GM12878 (cell line): ENCODE measurements at regions not wholly inside any gene's neighbourhood (a gene's known extent, or its start where the extent isn't known, plus 50 kb on each side); places are given as distances from the start of the nearest gene placed in this dataset.

Experiments used
- ATAC-seq: fragments of 200-7000 bp; cut with Tn5 transposase; 3 replicates; pipeline ENCODE4 v1.9.1; 2020; ENCODE audit warnings: mild to moderate bottlenecking, moderate library complexity
- BruUV-seq: library from RNA; stranded (reverse); fragments of 400-500 nt; replicated peaks from 2 replicates; lab custom pipeline; 2021; lab: Mats Ljungman, UMichigan
- CTCF ChIA-PET: fragments of 300-600 bp; sonication (Branson Sonifier 250); formaldehyde crosslinking; extraction: SDS; loops from one replicate; lab custom pipeline; 2021; ENCODE audit warnings: inconsistent platforms; lab: Yijun Ruan, JAX
- POLR2A ChIA-PET: fragments of 350-600 bp; formaldehyde crosslinking; extraction: SDS; loops from one replicate; lab custom pipeline; 2021; ENCODE audit warnings: inconsistent platforms; lab: Charles Lee
- RAD21 ChIA-PET: fragments of 300-600 bp; sonication (Branson Sonifier 250); formaldehyde crosslinking; loops from one replicate; lab custom pipeline; 2023; ENCODE audit warnings: antibody characterized with exemption; ENCODE audit not compliant: unreplicated experiment; lab: Charles Lee
- SMC1A ChIA-PET: fragments of 300-600 bp; sonication (Branson Sonifier 250); formaldehyde crosslinking; loops from one replicate; lab custom pipeline; 2023; ENCODE audit not compliant: unreplicated experiment, uncharacterized antibody; lab: Charles Lee
- DNase-seq: peaks from one replicate; pipeline ENCODE4 v3.0.0-alpha.2; 2011; ENCODE audit warnings: low read depth, low spot score
- FAIRE-seq: peaks from 3 replicates; lab custom pipeline; 2011; peaks lifted over from hg19 to GRCh38; lab: Jason Lieb, UNC
- H2AFZ ChIP-seq: 2 replicates; pipeline ENCODE4 v1.6.0; 2011; ENCODE audit warnings: low read depth, low read length, control low read depth; ENCODE audit not compliant: control insufficient read depth
- H3K27ac ChIP-seq: 2 replicates; pipeline ENCODE4 v1.5.1; 2011; ENCODE audit warnings: control low read depth; ENCODE audit not compliant: control insufficient read depth, insufficient read depth
- H3K27me3 ChIP-seq, 2 experiments: replicated peaks in 1 of 2; 2 replicates each; pipeline versions ENCODE4 v1.6.0 to v1.6.1; 2011; ENCODE audit warnings: low read length in 1 of 2; ENCODE audit not compliant: control insufficient read depth in 2 of 2, insufficient read depth in 2 of 2
- H3K36me3 ChIP-seq, 2 experiments: 2 replicates each; pipeline ENCODE4 v1.5.1; 2011; ENCODE audit warnings: low read length in 1 of 2; ENCODE audit not compliant: control insufficient read depth in 2 of 2, insufficient read depth in 2 of 2
- H3K4me1 ChIP-seq: 2 replicates; pipeline ENCODE4 v1.6.1; 2011; ENCODE audit warnings: mild to moderate bottlenecking, low read length, moderate library complexity, mixed read lengths; ENCODE audit not compliant: control insufficient read depth, insufficient read depth
- H3K4me2 ChIP-seq: 2 replicates; pipeline ENCODE4 v1.6.0; 2011; ENCODE audit warnings: control low read depth; ENCODE audit not compliant: control insufficient read depth, insufficient read depth
- H3K4me3 ChIP-seq: fragments of 200-600 bp; sonication (generic); 2 replicates; pipeline ENCODE4 v1.5.1; 2016
- H3K79me2 ChIP-seq: 2 replicates; pipeline ENCODE4 v1.6.0; 2011; ENCODE audit warnings: low read length; ENCODE audit not compliant: control insufficient read depth, insufficient read depth
- H3K9ac ChIP-seq: 2 replicates; pipeline ENCODE4 v1.8.0; 2011; ENCODE audit warnings: low read length, control low read depth, mixed read lengths; ENCODE audit not compliant: control insufficient read depth, insufficient read depth
- H3K9me3 ChIP-seq: replicated peaks from 3 replicates; pipeline ENCODE4 v1.5.1; 2011; ENCODE audit warnings: mild to moderate bottlenecking, low read length; ENCODE audit not compliant: control insufficient read depth, insufficient read depth
- H4K20me1 ChIP-seq: 2 replicates; pipeline ENCODE4 v1.6.0; 2011; ENCODE audit not compliant: control insufficient read depth, insufficient read depth
- CHD2 ChIP-seq: IDR thresholded peaks from 2 replicates; pipeline ENCODE4 v1.6.1; 2011; ENCODE audit warnings: low read depth, low read length, improper control_type of control experiment, borderline replicate concordance
- HDAC2 ChIP-seq: fragments of 200-600 bp; sonication (generic); IDR thresholded peaks from 2 replicates; pipeline ENCODE4 v1.6.1; 2017
- IKZF2 ChIP-seq, 2 experiments: fragments of 450-650 bp; IDR thresholded peaks; 2 replicates each; pipeline ENCODE4 v1.6.1; 2017; ENCODE audit warnings: mild to moderate bottlenecking in 2 of 2, moderate library complexity in 2 of 2
- JUND ChIP-seq: IDR thresholded peaks from 2 replicates; pipeline ENCODE4 v1.6.1; 2012; ENCODE audit warnings: low read depth, mild to moderate bottlenecking, low read length, improper control_type of control experiment, moderate library complexity
- MYB ChIP-seq: fragments of 150-350 bp; IDR thresholded peaks from 2 replicates; pipeline ENCODE4 v1.6.1; 2014; ENCODE audit warnings: mild to moderate bottlenecking, low read depth, low read length, borderline replicate concordance
- PAX5 ChIP-seq: IDR thresholded peaks from 2 replicates; pipeline ENCODE4 v1.6.1; 2011; ENCODE audit warnings: low read depth, low read length, borderline replicate concordance
- PAX8 ChIP-seq: fragments of 450-650 bp; IDR thresholded peaks from 2 replicates; pipeline ENCODE4 v1.6.1; 2017; ENCODE audit warnings: mild to moderate bottlenecking, moderate library complexity
- RCOR1 ChIP-seq: conservative IDR thresholded peaks from 2 replicates; pipeline ENCODE4 v1.6.1; 2012; ENCODE audit warnings: low read depth, low read length, improper control_type of control experiment
- ZNF622 ChIP-seq: fragments of 450-650 bp; IDR thresholded peaks from 2 replicates; pipeline ENCODE4 v1.6.1; 2017; ENCODE audit warnings: mild to moderate bottlenecking, inconsistent platforms
- ZZZ3 ChIP-seq: IDR thresholded peaks from 2 replicates; pipeline ENCODE4 v1.6.1; 2011; ENCODE audit warnings: low read depth; ENCODE audit not compliant: control insufficient read depth, insufficient read length
- WGBS: methylation state at CpG from one replicate; pipeline ENCODE4 v1.1.6; 2016; ENCODE audit warnings: low lambda C conversion rate; ENCODE audit not compliant: insufficient replicate concordance, insufficient coverage; ENCODE audit errors: missing lambda C conversion rate; 5-methylcytosine and 5-hydroxymethylcytosine counted together
- in situ Hi-C: fragments of 300-500 bp; cut with MboI; formaldehyde crosslinking; loops from 9 replicates; pipeline ENCODE4 v1.14.3; 2018; ENCODE audit warnings: mixed read lengths
- intact Hi-C: fragments of 100-400 bp; cut with micrococcal nuclease; formaldehyde crosslinking; loops from one replicate; pipeline ENCODE4 v1.14.2; 2022; ENCODE audit not compliant: unreplicated experiment
- TF ChIP-seq, protein P1 (sequence below): fragments of 450-650 bp; IDR thresholded peaks from 2 replicates; pipeline ENCODE4 v1.6.1; 2017; ENCODE audit warnings: mild to moderate bottlenecking, moderate library complexity
- TF ChIP-seq, protein P2 (sequence below): fragments of 450-650 bp; IDR thresholded peaks from 2 replicates; pipeline ENCODE4 v1.6.1; 2016; ENCODE audit warnings: mild to moderate bottlenecking, moderate library complexity, borderline replicate concordance

GRCh38 chr2:150781142-150781541 lies 293.7 kb upstream of the RND3 start:
- ChIA-PET SMC1A (no interaction called here), POLR2A (no interaction called here), CTCF (no interaction called here), RAD21 (no interaction called here)
- Histone ChIP-seq H3K9me3 (no peaks in the 10 kb centered on the region), H3K4me2 (no peak overlapping the region), H3K79me2 (no peaks in the 10 kb centered on the region), H3K4me1 (no peaks in the 10 kb centered on the region), H3K36me3 (no peaks in the 10 kb centered on the region), H2AFZ (no peak overlapping the region), H4K20me1 (no peaks in the 10 kb centered on the region), H3K27ac (no peak overlapping the region), H3K27me3 (no peaks in the 10 kb centered on the region), H3K4me3 (no peak overlapping the region), H3K9ac (no peak overlapping the region)
- 38% methylated on average over 7 of the region's 7 CpGs for WGBS
- intact Hi-C loops = no loop called here
- TF ChIP-seq ZNF622 = no peak
- TF ChIP-seq ZZZ3 = no peak
- no peak for TF ChIP-seq PAX8
- TF ChIP-seq JUND = no peak
- no peak for TF ChIP-seq CHD2
- TF ChIP-seq RCOR1 = no peak
- no peak for TF ChIP-seq HDAC2
- DNase-seq = no peak
- no TSS peak for BruUV-seq
- FAIRE-seq = no peak
- in situ Hi-C loops = no loop called here
- no peak for ATAC-seq

- CTCF ChIA-PET = no interaction called here
- no peak for FAIRE-seq
- no peak overlapping the region for H3K4me2 ChIP-seq
- TF ChIP-seq MYB = no peak
- TF ChIP-seq IKZF2 (IDR thresholded peaks at IDR 0.05) = no peak
- no peak for TF ChIP-seq PAX5
- TF ChIP-seq, protein P1, sequence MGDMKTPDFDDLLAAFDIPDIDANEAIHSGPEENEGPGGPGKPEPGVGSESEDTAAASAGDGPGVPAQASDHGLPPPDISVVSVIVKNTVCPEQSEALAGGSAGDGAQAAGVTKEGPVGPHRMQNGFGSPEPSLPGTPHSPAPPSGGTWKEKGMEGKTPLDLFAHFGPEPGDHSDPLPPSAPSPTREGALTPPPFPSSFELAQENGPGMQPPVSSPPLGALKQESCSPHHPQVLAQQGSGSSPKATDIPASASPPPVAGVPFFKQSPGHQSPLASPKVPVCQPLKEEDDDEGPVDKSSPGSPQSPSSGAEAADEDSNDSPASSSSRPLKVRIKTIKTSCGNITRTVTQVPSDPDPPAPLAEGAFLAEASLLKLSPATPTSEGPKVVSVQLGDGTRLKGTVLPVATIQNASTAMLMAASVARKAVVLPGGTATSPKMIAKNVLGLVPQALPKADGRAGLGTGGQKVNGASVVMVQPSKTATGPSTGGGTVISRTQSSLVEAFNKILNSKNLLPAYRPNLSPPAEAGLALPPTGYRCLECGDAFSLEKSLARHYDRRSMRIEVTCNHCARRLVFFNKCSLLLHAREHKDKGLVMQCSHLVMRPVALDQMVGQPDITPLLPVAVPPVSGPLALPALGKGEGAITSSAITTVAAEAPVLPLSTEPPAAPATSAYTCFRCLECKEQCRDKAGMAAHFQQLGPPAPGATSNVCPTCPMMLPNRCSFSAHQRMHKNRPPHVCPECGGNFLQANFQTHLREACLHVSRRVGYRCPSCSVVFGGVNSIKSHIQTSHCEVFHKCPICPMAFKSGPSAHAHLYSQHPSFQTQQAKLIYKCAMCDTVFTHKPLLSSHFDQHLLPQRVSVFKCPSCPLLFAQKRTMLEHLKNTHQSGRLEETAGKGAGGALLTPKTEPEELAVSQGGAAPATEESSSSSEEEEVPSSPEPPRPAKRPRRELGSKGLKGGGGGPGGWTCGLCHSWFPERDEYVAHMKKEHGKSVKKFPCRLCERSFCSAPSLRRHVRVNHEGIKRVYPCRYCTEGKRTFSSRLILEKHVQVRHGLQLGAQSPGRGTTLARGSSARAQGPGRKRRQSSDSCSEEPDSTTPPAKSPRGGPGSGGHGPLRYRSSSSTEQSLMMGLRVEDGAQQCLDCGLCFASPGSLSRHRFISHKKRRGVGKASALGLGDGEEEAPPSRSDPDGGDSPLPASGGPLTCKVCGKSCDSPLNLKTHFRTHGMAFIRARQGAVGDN = no peak
- TF ChIP-seq, protein P2, sequence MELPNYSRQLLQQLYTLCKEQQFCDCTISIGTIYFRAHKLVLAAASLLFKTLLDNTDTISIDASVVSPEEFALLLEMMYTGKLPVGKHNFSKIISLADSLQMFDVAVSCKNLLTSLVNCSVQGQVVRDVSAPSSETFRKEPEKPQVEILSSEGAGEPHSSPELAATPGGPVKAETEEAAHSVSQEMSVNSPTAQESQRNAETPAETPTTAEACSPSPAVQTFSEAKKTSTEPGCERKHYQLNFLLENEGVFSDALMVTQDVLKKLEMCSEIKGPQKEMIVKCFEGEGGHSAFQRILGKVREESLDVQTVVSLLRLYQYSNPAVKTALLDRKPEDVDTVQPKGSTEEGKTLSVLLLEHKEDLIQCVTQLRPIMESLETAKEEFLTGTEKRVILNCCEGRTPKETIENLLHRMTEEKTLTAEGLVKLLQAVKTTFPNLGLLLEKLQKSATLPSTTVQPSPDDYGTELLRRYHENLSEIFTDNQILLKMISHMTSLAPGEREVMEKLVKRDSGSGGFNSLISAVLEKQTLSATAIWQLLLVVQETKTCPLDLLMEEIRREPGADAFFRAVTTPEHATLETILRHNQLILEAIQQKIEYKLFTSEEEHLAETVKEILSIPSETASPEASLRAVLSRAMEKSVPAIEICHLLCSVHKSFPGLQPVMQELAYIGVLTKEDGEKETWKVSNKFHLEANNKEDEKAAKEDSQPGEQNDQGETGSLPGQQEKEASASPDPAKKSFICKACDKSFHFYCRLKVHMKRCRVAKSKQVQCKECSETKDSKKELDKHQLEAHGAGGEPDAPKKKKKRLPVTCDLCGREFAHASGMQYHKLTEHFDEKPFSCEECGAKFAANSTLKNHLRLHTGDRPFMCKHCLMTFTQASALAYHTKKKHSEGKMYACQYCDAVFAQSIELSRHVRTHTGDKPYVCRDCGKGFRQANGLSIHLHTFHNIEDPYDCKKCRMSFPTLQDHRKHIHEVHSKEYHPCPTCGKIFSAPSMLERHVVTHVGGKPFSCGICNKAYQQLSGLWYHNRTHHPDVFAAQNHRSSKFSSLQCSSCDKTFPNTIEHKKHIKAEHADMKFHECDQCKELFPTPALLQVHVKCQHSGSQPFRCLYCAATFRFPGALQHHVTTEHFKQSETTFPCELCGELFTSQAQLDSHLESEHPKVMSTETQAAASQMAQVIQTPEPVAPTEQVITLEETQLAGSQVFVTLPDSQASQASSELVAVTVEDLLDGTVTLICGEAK = no peak
These were observed 291.4 kb upstream of the RND3 start for GRCh38 chr2:150778828-150779227.

More at GRCh38 chr2:150778828-150779227, 291.4 kb upstream of the RND3 start:
- H4K20me1 ChIP-seq = no peaks in the 10 kb centered on the region
- H3K9me3 ChIP-seq = no peaks in the 10 kb centered on the region
- intact Hi-C loops (no loop called here), in situ Hi-C loops (no loop called here)
- 0% methylated on average over 1 of the region's 1 CpG for WGBS
- no peaks in the 10 kb centered on the region for H3K79me2 ChIP-seq
- no peaks in the 10 kb centered on the region for H3K27me3 ChIP-seq
- no peak overlapping the region for H3K9ac ChIP-seq
- ChIA-PET SMC1A (interaction anchor here (2.2 kb wide), 1 partner anchor 13 kb away, joined by 4 read pairs; no protein-coding TSS in a partner anchor), RAD21 (no interaction called here), POLR2A (no interaction called here)
- H3K36me3 ChIP-seq = no peaks in the 10 kb centered on the region
- no peak for ATAC-seq
- no peaks in the 10 kb centered on the region for H3K4me1 ChIP-seq
- H2AFZ ChIP-seq = no peak overlapping the region
- no peak for DNase-seq
- no TSS peak for BruUV-seq
- no peak overlapping the region for H3K27ac ChIP-seq
- H3K4me3 ChIP-seq = no peak overlapping the region
